GM12878 (cell line): ENCODE measurements at regions not wholly inside any gene's neighbourhood (a gene's known extent, or its start where the extent isn't known, plus 50 kb on each side); places are given as distances from the start of the nearest gene placed in this dataset.

Source experiments
- ATAC-seq: fragments of 200-7000 bp; cut with Tn5 transposase; 3 replicates; pipeline ENCODE4 v1.9.1; 2020; ENCODE audit warnings: mild to moderate bottlenecking, moderate library complexity
- BruUV-seq: library from RNA; stranded (reverse); fragments of 400-500 nt; replicated peaks from 2 replicates; lab custom pipeline; 2021; lab: Mats Ljungman, UMichigan
- CTCF ChIA-PET: fragments of 300-600 bp; sonication (Branson Sonifier 250); formaldehyde crosslinking; extraction: SDS; loops from one replicate; lab custom pipeline; 2021; ENCODE audit warnings: inconsistent platforms; lab: Yijun Ruan, JAX
- POLR2A ChIA-PET: fragments of 350-600 bp; formaldehyde crosslinking; extraction: SDS; loops from one replicate; lab custom pipeline; 2021; ENCODE audit warnings: inconsistent platforms; lab: Charles Lee
- RAD21 ChIA-PET: fragments of 300-600 bp; sonication (Branson Sonifier 250); formaldehyde crosslinking; loops from one replicate; lab custom pipeline; 2023; ENCODE audit warnings: antibody characterized with exemption; ENCODE audit not compliant: unreplicated experiment; lab: Charles Lee
- SMC1A ChIA-PET: fragments of 300-600 bp; sonication (Branson Sonifier 250); formaldehyde crosslinking; loops from one replicate; lab custom pipeline; 2023; ENCODE audit not compliant: unreplicated experiment, uncharacterized antibody; lab: Charles Lee
- DNase-seq: peaks from one replicate; pipeline ENCODE4 v3.0.0-alpha.2; 2011; ENCODE audit warnings: low read depth, low spot score
- FAIRE-seq: peaks from 3 replicates; lab custom pipeline; 2011; peaks lifted over from hg19 to GRCh38; lab: Jason Lieb, UNC
- H2AFZ ChIP-seq: 2 replicates; pipeline ENCODE4 v1.6.0; 2011; ENCODE audit warnings: low read depth, low read length, control low read depth; ENCODE audit not compliant: control insufficient read depth
- H3K27ac ChIP-seq: 2 replicates; pipeline ENCODE4 v1.5.1; 2011; ENCODE audit warnings: control low read depth; ENCODE audit not compliant: control insufficient read depth, insufficient read depth
- H3K27me3 ChIP-seq, 2 experiments: replicated peaks in 1 of 2; 2 replicates each; pipeline versions ENCODE4 v1.6.0 to v1.6.1; 2011; ENCODE audit warnings: low read length in 1 of 2; ENCODE audit not compliant: control insufficient read depth in 2 of 2, insufficient read depth in 2 of 2
- H3K36me3 ChIP-seq, 2 experiments: 2 replicates each; pipeline ENCODE4 v1.5.1; 2011; ENCODE audit warnings: low read length in 1 of 2; ENCODE audit not compliant: control insufficient read depth in 2 of 2, insufficient read depth in 2 of 2
- H3K4me1 ChIP-seq: 2 replicates; pipeline ENCODE4 v1.6.1; 2011; ENCODE audit warnings: mild to moderate bottlenecking, low read length, moderate library complexity, mixed read lengths; ENCODE audit not compliant: control insufficient read depth, insufficient read depth
- H3K4me2 ChIP-seq: 2 replicates; pipeline ENCODE4 v1.6.0; 2011; ENCODE audit warnings: control low read depth; ENCODE audit not compliant: control insufficient read depth, insufficient read depth
- H3K4me3 ChIP-seq: fragments of 200-600 bp; sonication (generic); 2 replicates; pipeline ENCODE4 v1.5.1; 2016
- H3K79me2 ChIP-seq: 2 replicates; pipeline ENCODE4 v1.6.0; 2011; ENCODE audit warnings: low read length; ENCODE audit not compliant: control insufficient read depth, insufficient read depth
- H3K9ac ChIP-seq: 2 replicates; pipeline ENCODE4 v1.8.0; 2011; ENCODE audit warnings: low read length, control low read depth, mixed read lengths; ENCODE audit not compliant: control insufficient read depth, insufficient read depth
- H3K9me3 ChIP-seq: replicated peaks from 3 replicates; pipeline ENCODE4 v1.5.1; 2011; ENCODE audit warnings: mild to moderate bottlenecking, low read length; ENCODE audit not compliant: control insufficient read depth, insufficient read depth
- H4K20me1 ChIP-seq: 2 replicates; pipeline ENCODE4 v1.6.0; 2011; ENCODE audit not compliant: control insufficient read depth, insufficient read depth
- BCL11A ChIP-seq: IDR thresholded peaks from 2 replicates; pipeline ENCODE4 v1.6.1; 2011; ENCODE audit warnings: low read depth, low read length
- ESRRA ChIP-seq: IDR thresholded peaks from 2 replicates; pipeline ENCODE4 v1.6.1; 2012; ENCODE audit warnings: mild to moderate bottlenecking, low read length, improper control_type of control experiment
- GATAD2B ChIP-seq: fragments of 450-650 bp; conservative IDR thresholded peaks from 2 replicates; pipeline ENCODE4 v1.6.1; 2017; ENCODE audit warnings: low read depth, mild to moderate bottlenecking, moderate library complexity
- NR2F1 ChIP-seq: fragments of 450-650 bp; conservative IDR thresholded peaks from 2 replicates; pipeline ENCODE4 v1.6.1; 2017; ENCODE audit warnings: mild to moderate bottlenecking
- POLR2AphosphoS2 ChIP-seq: IDR thresholded peaks from 2 replicates; pipeline ENCODE4 v1.6.1; 2011; ENCODE audit warnings: low read depth, mild to moderate bottlenecking, low read length, improper control_type of control experiment, moderate library complexity
- RAD21 ChIP-seq: IDR thresholded peaks from 2 replicates; pipeline ENCODE4 v1.6.1; 2011; ENCODE audit warnings: mild to moderate bottlenecking, low read depth, low read length, moderate library complexity; ENCODE audit not compliant: insufficient read depth
- RCOR1 ChIP-seq: conservative IDR thresholded peaks from 2 replicates; pipeline ENCODE4 v1.6.1; 2012; ENCODE audit warnings: low read depth, low read length, improper control_type of control experiment
- RELB ChIP-seq: fragments of 450-650 bp; IDR thresholded peaks from 2 replicates; pipeline ENCODE4 v1.6.1; 2017; ENCODE audit warnings: low read depth, mild to moderate bottlenecking, moderate library complexity
- SMAD5 ChIP-seq: IDR thresholded peaks from 2 replicates; pipeline ENCODE4 v1.6.1; 2016; ENCODE audit warnings: antibody characterized with exemption, low read depth
- SRF ChIP-seq, 2 experiments: IDR thresholded peaks; 2 replicates each; pipeline ENCODE4 v1.6.1; 2011; ENCODE audit warnings: low read depth in 2 of 2, low read length in 2 of 2, mild to moderate bottlenecking in 1 of 2, moderate library complexity in 1 of 2
- STAT3 ChIP-seq: IDR thresholded peaks from 2 replicates; pipeline ENCODE4 v1.6.1; 2011; ENCODE audit warnings: low read depth, low read length, improper control_type of control experiment
- ZBTB40 ChIP-seq: fragments of 450-650 bp; IDR thresholded peaks from 2 replicates; pipeline ENCODE4 v1.6.1; 2016; ENCODE audit warnings: mild to moderate bottlenecking, moderate library complexity, borderline replicate concordance
- ZNF207 ChIP-seq: fragments of 450-650 bp; IDR thresholded peaks from 2 replicates; pipeline ENCODE4 v1.6.1; 2014; ENCODE audit warnings: antibody characterized with exemption, mild to moderate bottlenecking, borderline replicate concordance
- WGBS: methylation state at CpG from one replicate; pipeline ENCODE4 v1.1.6; 2016; ENCODE audit warnings: low lambda C conversion rate; ENCODE audit not compliant: insufficient replicate concordance, insufficient coverage; ENCODE audit errors: missing lambda C conversion rate; 5-methylcytosine and 5-hydroxymethylcytosine counted together
- in situ Hi-C: fragments of 300-500 bp; cut with MboI; formaldehyde crosslinking; loops from 9 replicates; pipeline ENCODE4 v1.14.3; 2018; ENCODE audit warnings: mixed read lengths
- intact Hi-C: fragments of 100-400 bp; cut with micrococcal nuclease; formaldehyde crosslinking; loops from one replicate; pipeline ENCODE4 v1.14.2; 2022; ENCODE audit not compliant: unreplicated experiment

- BruUV-seq = no TSS peak
- Histone ChIP-seq H3K9ac (no peak overlapping the region), H3K4me1 (no peaks in the 10 kb centered on the region), H3K4me3 (no peak overlapping the region), H4K20me1 (no peaks in the 10 kb centered on the region), H3K27me3 (no peaks in the 10 kb centered on the region), H3K9me3 (no peaks in the 10 kb centered on the region), H2AFZ (no peak overlapping the region), H3K4me2 (no peak overlapping the region), H3K27ac (no peak overlapping the region), H3K36me3 (no peaks in the 10 kb centered on the region), H3K79me2 (no peaks in the 10 kb centered on the region)
- ChIA-PET CTCF (no interaction called here), SMC1A (no interaction called here), RAD21 (no interaction called here), POLR2A (no interaction called here)
- TF ChIP-seq ZBTB40 = peak; percentile 63
- TF ChIP-seq STAT3 = no peak
- FAIRE-seq (no peak), DNase-seq (no peak), ATAC-seq (no peak)
- in situ Hi-C loops = no loop called here
- intact Hi-C loops = loop anchor here (5.0 to 10.0 kb wide), 2 partner anchors 126 to 434 kb away; no protein-coding TSS in a partner anchor
These were observed 140.5 kb upstream of the SRRM4 start for GRCh38 chr12:118840878-118841277.

- intact Hi-C loops = loop anchor here (5.0 to 10.0 kb wide), 2 partner anchors 127 to 434 kb away; no protein-coding TSS in a partner anchor
- POLR2A ChIA-PET = no interaction called here
- H3K4me3 ChIP-seq = no peak overlapping the region
- H3K27me3 ChIP-seq = no peaks in the 10 kb centered on the region
- H4K20me1 ChIP-seq = no peaks in the 10 kb centered on the region
- no peak overlapping the region for H3K9ac ChIP-seq
- RAD21 ChIA-PET = no interaction called here
- H3K9me3 ChIP-seq = no peaks in the 10 kb centered on the region
- FAIRE-seq = no peak
- WGBS = 23% methylated on average over 6 of the region's 6 CpGs
- in situ Hi-C loops = no loop called here
- H3K79me2 ChIP-seq = no peaks in the 10 kb centered on the region
- no peak for ATAC-seq
- no peak for DNase-seq
- H3K4me2 ChIP-seq = no peak overlapping the region
- CTCF ChIA-PET = no interaction called here
- no peaks in the 10 kb centered on the region for H3K36me3 ChIP-seq
- H3K27ac ChIP-seq = no peak overlapping the region
- H2AFZ ChIP-seq = no peak overlapping the region
- SMC1A ChIA-PET = no interaction called here
- no TSS peak for BruUV-seq
- H3K4me1 ChIP-seq = no peaks in the 10 kb centered on the region
- TF ChIP-seq NR2F1 = no peak
- no peak for TF ChIP-seq ZNF207
- TF ChIP-seq POLR2AphosphoS2 = no peak
- no peak for TF ChIP-seq SMAD5
- TF ChIP-seq ESRRA = no peak
- no peak for TF ChIP-seq RELB
- no peak for TF ChIP-seq SRF (IDR thresholded peaks at IDR 0.05; ENCODE audit: low read depth in 2 of 2, low read length in 2 of 2)
- TF ChIP-seq RCOR1 = no peak
- TF ChIP-seq RAD21 = no peak
- TF ChIP-seq BCL11A = no peak
- no peak for TF ChIP-seq GATAD2B
These were observed 139.8 kb upstream of the SRRM4 start for GRCh38 chr12:118841588-118841987.
